K562 (cell line): ENCODE measurements at regions not wholly inside any gene's neighbourhood (a gene's known extent, or its start where the extent isn't known, plus 50 kb on each side); places are given as distances from the start of the nearest gene placed in this dataset.

Experiments
- CTCF ChIP-seq, 3 experiments: IDR thresholded peaks in 2 of 3; conservative IDR thresholded peaks in 1 of 3; 2 replicates each; pipeline ENCODE4 v1.5.1; 2011 to 2012; ENCODE audit warnings: low read length in 3 of 3, mild to moderate bottlenecking in 3 of 3, control low read depth in 2 of 3, improper control_type of control experiment in 1 of 3, inconsistent platforms in 1 of 3, low read depth in 1 of 3, mixed read lengths in 1 of 3, moderate library complexity in 1 of 3; ENCODE audit not compliant: insufficient read depth in 2 of 3
- EZH2 ChIP-seq: IDR thresholded peaks from 2 replicates; pipeline ENCODE4 v1.6.1; 2012; ENCODE audit warnings: low read depth, mild to moderate bottlenecking, inconsistent platforms, low read length, borderline replicate concordance
- NFATC3 ChIP-seq: fragments of 450-650 bp; IDR thresholded peaks from 2 replicates; pipeline ENCODE4 v1.6.1; 2017; ENCODE audit warnings: mild to moderate bottlenecking
- POLR3A ChIP-seq: IDR thresholded peaks from 2 replicates; pipeline ENCODE4 v1.6.1; 2011; ENCODE audit warnings: borderline replicate concordance, mild to moderate bottlenecking, moderate library complexity; ENCODE audit not compliant: insufficient read length, insufficient read depth; ENCODE audit errors: extremely low read depth
- POLR3G ChIP-seq: IDR thresholded peaks from 2 replicates; pipeline ENCODE4 v1.6.1; 2011; ENCODE audit not compliant: insufficient read length, insufficient replicate concordance; ENCODE audit errors: extremely low read depth
- PRPF4 ChIP-seq: fragments of 200-400 bp; formaldehyde crosslinking; IDR thresholded peaks from one replicate; pipeline ENCODE4 v1.6.1; 2017; ENCODE audit warnings: low read length, low read depth, mild to moderate bottlenecking; ENCODE audit not compliant: insufficient read depth, poor library complexity, severe bottlenecking
- RAD21 ChIP-seq, 2 experiments: fragments of 250-450 bp in 1 of 2; fragments of 450-650 bp in 1 of 2; sonication (Bioruptor Pico) in 1 of 2; formaldehyde crosslinking in 1 of 2; IDR thresholded peaks in 1 of 2; conservative IDR thresholded peaks in 1 of 2; 2 replicates each; pipeline versions ENCODE4 v1.4.0 to v1.8.0; 2020 to 2022; ENCODE audit warnings: mild to moderate bottlenecking in 2 of 2, moderate library complexity in 1 of 2
- SP1 ChIP-seq: sonication (generic); formaldehyde crosslinking; IDR thresholded peaks from 2 replicates; pipeline ENCODE4 v1.8.1; 2022; ENCODE audit warnings: mild to moderate bottlenecking, missing genetic modification reagents
- TAF1 ChIP-seq: IDR thresholded peaks from 2 replicates; pipeline ENCODE4 v1.6.1; 2011; ENCODE audit warnings: mild to moderate bottlenecking, low read length, moderate library complexity; ENCODE audit not compliant: insufficient read depth, control insufficient read depth, severe bottlenecking; ENCODE audit errors: extremely low read depth
- ZNF140 ChIP-seq: fragments of 250-450 bp; sonication (Bioruptor Pico); IDR thresholded peaks from 2 replicates; pipeline ENCODE4 v1.8.0; 2021; ENCODE audit warnings: moderate library complexity, mild to moderate bottlenecking, inconsistent platforms
- ZNF324 ChIP-seq: fragments of 250-450 bp; sonication (Bioruptor Pico); IDR thresholded peaks from 2 replicates; pipeline ENCODE4 v1.4.0; 2020; ENCODE audit warnings: mild to moderate bottlenecking

GRCh38 chr3:106963442-106963841, 413.8 kb upstream of the CCDC54 start:
- TF ChIP-seq TAF1, result no peak
- no peak for TF ChIP-seq POLR3A
- TF ChIP-seq RAD21 (CRISPR knock-in tag; conservative IDR thresholded peaks at IDR 0.05 in 1 of 2, IDR thresholded peaks at IDR 0.05 in 1 of 2), result no peak
- no peak for TF ChIP-seq POLR3G
- TF ChIP-seq CTCF (IDR thresholded peaks at IDR 0.05 in 2 of 3, conservative IDR thresholded peaks at IDR 0.05 in 1 of 3; ENCODE audit: insufficient read depth in 2 of 3, low read depth in 1 of 3, low read length in 3 of 3), result no peak
- TF ChIP-seq NFATC3, result no peak
- no peak for TF ChIP-seq ZNF324 (CRISPR knock-in tag)
- no peak for TF ChIP-seq PRPF4
- TF ChIP-seq EZH2, result no peak
- TF ChIP-seq ZNF140 (CRISPR knock-in tag), result no peak
- no peak for TF ChIP-seq SP1
